ENCODE measurements at regions not wholly inside any gene's neighbourhood (a gene's known extent, or its start where the extent isn't known, plus 50 kb on each side); places are given as distances from the start of the nearest gene placed in this dataset.

DNA sequence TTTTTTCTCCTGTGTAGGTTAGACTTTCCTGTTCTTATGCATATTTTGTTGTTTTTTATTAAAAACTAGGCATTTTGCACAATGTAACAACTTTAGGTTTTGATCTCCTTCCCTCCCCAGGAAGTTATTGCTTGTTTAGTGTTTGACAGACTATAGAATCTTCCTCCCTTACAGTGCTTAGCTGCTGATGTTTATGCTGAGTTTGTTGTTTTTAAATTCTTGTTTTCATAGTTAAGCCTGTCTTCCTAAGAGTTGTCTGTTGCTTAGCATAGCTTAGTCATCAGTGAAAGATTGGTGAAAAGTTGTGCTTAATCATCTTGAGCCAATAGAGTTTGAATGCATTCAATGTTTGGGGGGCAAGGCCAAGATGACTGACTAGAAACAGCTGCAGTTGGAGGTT lies 157.5 kb downstream of the NKX6-1 start:
- TF ChIP-seq POLR2A (IDR thresholded peaks at IDR 0.05; ENCODE audit: low read length) (no peak), GATA1 (IDR thresholded peaks at IDR 0.05; ENCODE audit: low read depth, low read length) (no peak)
